WTC11 (cell line): ENCODE measurements at regions not wholly inside any gene's neighbourhood (a gene's known extent, or its start where the extent isn't known, plus 50 kb on each side); places are given as distances from the start of the nearest gene placed in this dataset.

Experiments used
- ATAC-seq: fragments of 200-7000 bp; cut with Tn5 transposase; 2 replicates; pipeline ENCODE4 v1.10.0; 2021; ENCODE audit warnings: mild to moderate bottlenecking, moderate library complexity
- CTCF ChIA-PET: fragments of 300-600 bp; sonication (Branson Sonifier 250); formaldehyde crosslinking; loops from one replicate; lab custom pipeline; 2021; ENCODE audit warnings: antibody characterized with exemption; lab: Charles Lee
- POLR2A ChIA-PET: fragments of 350-600 bp; sonication (Branson Sonifier 250); formaldehyde crosslinking; loops from one replicate; lab custom pipeline; 2021; ENCODE audit warnings: antibody characterized with exemption; lab: Charles Lee
- DNase-seq: peaks from one replicate; pipeline ENCODE4 v3.0.0; 2021; ENCODE audit warnings: low spot score
- H3K27ac Mint-ChIP-seq: 2 replicates; pipeline ENCODE4 v1.8.0; 2021; ENCODE audit warnings: mixed read lengths
- H3K27me3 Mint-ChIP-seq: 2 replicates; pipeline ENCODE4 v1.8.0; 2021; ENCODE audit warnings: low read depth, mild to moderate bottlenecking, moderate library complexity, mixed read lengths
- H3K36me3 Mint-ChIP-seq: 2 replicates; pipeline ENCODE4 v1.8.0; 2021; ENCODE audit warnings: mixed read lengths
- H3K4me1 Mint-ChIP-seq: 2 replicates; pipeline ENCODE4 v1.8.0; 2022; ENCODE audit warnings: mixed read lengths
- H3K4me3 Mint-ChIP-seq: 2 replicates; pipeline ENCODE4 v1.8.0; 2021; ENCODE audit warnings: mild to moderate bottlenecking, moderate library complexity, mixed read lengths
- H3K9me3 Mint-ChIP-seq: 2 replicates; pipeline ENCODE4 v1.8.0; 2021; ENCODE audit warnings: mixed read lengths
- EMX1 ChIP-seq: fragments of 250-450 bp; sonication (Bioruptor Pico); IDR thresholded peaks from 2 replicates; pipeline ENCODE4 v1.8.0; 2021; ENCODE audit warnings: mild to moderate bottlenecking
- FOXP1 ChIP-seq: sonication (generic); formaldehyde crosslinking; IDR thresholded peaks from 2 replicates; pipeline ENCODE4 v1.8.0; 2022; ENCODE audit warnings: missing genetic modification reagents, mild to moderate bottlenecking, moderate library complexity, borderline replicate concordance
- GRHL2 ChIP-seq: fragments of 250-450 bp; sonication (Bioruptor Pico); IDR thresholded peaks from 2 replicates; pipeline ENCODE4 v1.8.0; 2022; ENCODE audit warnings: mild to moderate bottlenecking, moderate library complexity; ENCODE audit not compliant: insufficient replicate concordance, severe bottlenecking
- JAZF1 ChIP-seq: fragments of 250-450 bp; sonication (Bioruptor Pico); IDR thresholded peaks from 2 replicates; pipeline ENCODE4 v1.9.0; 2021; ENCODE audit warnings: moderate library complexity, mild to moderate bottlenecking, inconsistent platforms
- JUN ChIP-seq: sonication (generic); formaldehyde crosslinking; IDR thresholded peaks from 2 replicates; pipeline ENCODE4 v1.8.0; 2023; ENCODE audit warnings: mild to moderate bottlenecking, missing genetic modification reagents
- MYBL2 ChIP-seq: sonication (generic); formaldehyde crosslinking; IDR thresholded peaks from 2 replicates; pipeline ENCODE4 v1.8.1; 2023; ENCODE audit warnings: mild to moderate bottlenecking, moderate library complexity, missing genetic modification reagents
- NFE2L1 ChIP-seq: sonication (generic); formaldehyde crosslinking; IDR thresholded peaks from 2 replicates; pipeline ENCODE4 v1.8.1; 2023; ENCODE audit warnings: missing genetic modification reagents
- NR1H2 ChIP-seq: sonication (generic); formaldehyde crosslinking; IDR thresholded peaks from 2 replicates; pipeline ENCODE4 v1.9.0; 2021; ENCODE audit warnings: mild to moderate bottlenecking, moderate library complexity, missing genetic modification reagents
- PRRX2 ChIP-seq: fragments of 250-450 bp; sonication (Bioruptor Pico); IDR thresholded peaks from 2 replicates; pipeline ENCODE4 v1.8.0; 2021; ENCODE audit warnings: mild to moderate bottlenecking
- RELA ChIP-seq: sonication (generic); formaldehyde crosslinking; IDR thresholded peaks from 2 replicates; pipeline ENCODE4 v1.8.1; 2022; ENCODE audit warnings: missing genetic modification reagents, mild to moderate bottlenecking, borderline replicate concordance
- SOX15 ChIP-seq: fragments of 250-450 bp; sonication (Bioruptor Pico); IDR thresholded peaks from 2 replicates; pipeline ENCODE4 v1.9.0; 2021; ENCODE audit warnings: mild to moderate bottlenecking
- TEAD4 ChIP-seq: sonication (generic); formaldehyde crosslinking; IDR thresholded peaks from 2 replicates; pipeline ENCODE4 v1.8.0; 2022; ENCODE audit warnings: mild to moderate bottlenecking, missing genetic modification reagents
- ZNF219 ChIP-seq: sonication (generic); formaldehyde crosslinking; IDR thresholded peaks from 2 replicates; pipeline ENCODE4 v1.8.0; 2023; ENCODE audit warnings: missing genetic modification reagents, mild to moderate bottlenecking, borderline replicate concordance
- ZNF396 ChIP-seq: fragments of 250-450 bp; sonication (Bioruptor Pico); IDR thresholded peaks from 2 replicates; pipeline ENCODE4 v1.8.0; 2021; ENCODE audit warnings: mild to moderate bottlenecking, moderate library complexity, borderline replicate concordance
- TF ChIP-seq, protein P1 (sequence below): sonication (generic); formaldehyde crosslinking; IDR thresholded peaks from 2 replicates; pipeline ENCODE4 v1.8.0; 2022; ENCODE audit warnings: mild to moderate bottlenecking, missing genetic modification reagents
- TF ChIP-seq, protein P2 (sequence below): sonication (generic); formaldehyde crosslinking; IDR thresholded peaks from 2 replicates; pipeline ENCODE4 v1.8.0; 2022; ENCODE audit warnings: mild to moderate bottlenecking, missing genetic modification reagents
- TF ChIP-seq, protein P3 (sequence below): fragments of 250-450 bp; sonication (Bioruptor Pico); IDR thresholded peaks from 2 replicates; pipeline ENCODE4 v1.9.0; 2021; ENCODE audit warnings: mild to moderate bottlenecking
- TF ChIP-seq, protein P4 (sequence below): sonication (generic); formaldehyde crosslinking; conservative IDR thresholded peaks from 2 replicates; pipeline ENCODE4 v1.8.1; 2022; ENCODE audit warnings: mild to moderate bottlenecking, missing genetic modification reagents
- TF ChIP-seq, protein P5 (sequence below): sonication (generic); formaldehyde crosslinking; IDR thresholded peaks from 2 replicates; pipeline ENCODE4 v1.8.1; 2023; ENCODE audit warnings: mild to moderate bottlenecking, missing genetic modification reagents, moderate library complexity
- TF ChIP-seq, protein P6 (sequence below): sonication (generic); formaldehyde crosslinking; IDR thresholded peaks from 2 replicates; pipeline ENCODE4 v1.8.1; 2023; ENCODE audit warnings: mild to moderate bottlenecking, missing genetic modification reagents

DNA sequence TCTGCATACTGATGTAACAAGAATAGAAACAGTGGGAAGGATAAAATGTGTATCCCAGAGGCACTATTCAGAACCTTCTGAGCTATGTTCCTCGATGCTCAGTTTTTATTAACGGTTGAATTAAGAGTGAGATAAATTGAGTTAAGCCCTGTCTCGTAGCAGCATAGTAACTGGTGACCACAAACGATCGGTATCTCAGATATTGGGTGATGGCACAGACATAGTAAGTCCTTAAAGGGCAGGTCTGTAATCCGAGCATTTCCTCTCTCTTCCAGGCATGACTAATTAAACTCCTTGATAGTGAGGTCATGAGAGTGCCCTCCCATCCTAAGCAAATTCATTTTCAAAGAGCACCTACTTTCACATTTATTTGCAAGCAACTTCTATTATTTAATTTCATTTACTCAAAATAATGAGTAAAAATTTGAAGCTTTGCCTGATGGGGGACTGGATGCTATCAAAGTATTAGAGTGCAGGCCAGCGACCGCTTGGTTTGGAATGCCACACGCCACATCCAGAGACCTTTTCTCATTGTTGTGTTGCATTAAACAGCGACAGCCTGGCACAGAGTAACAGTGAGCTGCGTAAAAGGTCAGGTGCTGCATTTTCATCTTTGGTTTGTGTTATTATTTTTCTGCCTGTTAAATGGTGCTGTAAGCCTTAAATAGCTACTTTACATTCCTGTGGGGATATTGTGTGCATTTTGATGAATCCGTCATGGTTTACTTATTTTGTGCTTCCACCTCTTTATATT, 101.9 kb downstream of the PCDH7 start (continued):
- TF ChIP-seq TEAD4 (CRISPR knock-in tag) = no peak
- TF ChIP-seq, protein P1, sequence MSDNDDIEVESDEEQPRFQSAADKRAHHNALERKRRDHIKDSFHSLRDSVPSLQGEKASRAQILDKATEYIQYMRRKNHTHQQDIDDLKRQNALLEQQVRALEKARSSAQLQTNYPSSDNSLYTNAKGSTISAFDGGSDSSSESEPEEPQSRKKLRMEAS = no peak
- TF ChIP-seq PRRX2 = no peak
- TF ChIP-seq, protein P2, sequence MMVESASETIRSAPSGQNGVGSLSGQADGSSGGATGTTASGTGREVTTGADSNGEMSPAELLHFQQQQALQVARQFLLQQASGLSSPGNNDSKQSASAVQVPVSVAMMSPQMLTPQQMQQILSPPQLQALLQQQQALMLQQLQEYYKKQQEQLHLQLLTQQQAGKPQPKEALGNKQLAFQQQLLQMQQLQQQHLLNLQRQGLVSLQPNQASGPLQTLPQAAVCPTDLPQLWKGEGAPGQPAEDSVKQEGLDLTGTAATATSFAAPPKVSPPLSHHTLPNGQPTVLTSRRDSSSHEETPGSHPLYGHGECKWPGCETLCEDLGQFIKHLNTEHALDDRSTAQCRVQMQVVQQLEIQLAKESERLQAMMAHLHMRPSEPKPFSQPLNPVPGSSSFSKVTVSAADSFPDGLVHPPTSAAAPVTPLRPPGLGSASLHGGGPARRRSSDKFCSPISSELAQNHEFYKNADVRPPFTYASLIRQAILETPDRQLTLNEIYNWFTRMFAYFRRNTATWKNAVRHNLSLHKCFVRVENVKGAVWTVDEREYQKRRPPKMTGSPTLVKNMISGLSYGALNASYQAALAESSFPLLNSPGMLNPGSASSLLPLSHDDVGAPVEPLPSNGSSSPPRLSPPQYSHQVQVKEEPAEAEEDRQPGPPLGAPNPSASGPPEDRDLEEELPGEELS (CRISPR knock-in tag) = no peak
- TF ChIP-seq ZNF396 (CRISPR knock-in tag) = no peak
- no peak for TF ChIP-seq MYBL2 (CRISPR knock-in tag)

DNA sequence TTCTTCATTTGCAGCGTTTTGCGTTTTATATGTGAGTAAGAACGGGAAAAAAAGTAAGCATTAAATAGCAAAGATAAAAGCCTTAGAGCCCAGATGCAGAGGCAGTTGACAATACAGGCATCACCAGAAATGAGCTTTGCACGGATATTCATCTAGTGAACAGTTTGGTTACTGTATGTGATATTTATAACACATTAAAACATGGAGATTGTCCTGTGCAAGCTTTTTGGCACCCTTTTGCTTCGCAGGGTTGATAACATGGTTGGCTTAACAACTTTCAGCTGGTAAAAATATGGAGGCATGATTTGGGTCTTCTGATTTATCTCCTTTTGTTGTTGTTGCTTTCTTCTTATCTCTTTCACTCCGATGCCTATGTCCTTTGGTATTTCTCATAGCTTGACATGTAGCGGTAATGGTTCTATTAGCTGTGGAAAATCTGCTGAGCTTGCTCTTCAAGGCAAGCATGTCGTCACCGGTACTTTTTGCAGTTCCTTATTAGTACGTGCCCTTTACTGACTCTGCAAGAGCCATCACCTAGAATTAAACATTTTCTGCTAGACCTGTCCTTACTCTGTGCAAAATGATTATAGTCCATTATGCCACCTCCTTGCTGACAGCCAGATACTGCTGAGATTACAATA, 102.9 kb downstream of the PCDH7 start:
- ChIA-PET POLR2A (no interaction called here), CTCF (no interaction called here)
- no peak overlapping the region for H3K27ac Mint-ChIP-seq

DNA sequence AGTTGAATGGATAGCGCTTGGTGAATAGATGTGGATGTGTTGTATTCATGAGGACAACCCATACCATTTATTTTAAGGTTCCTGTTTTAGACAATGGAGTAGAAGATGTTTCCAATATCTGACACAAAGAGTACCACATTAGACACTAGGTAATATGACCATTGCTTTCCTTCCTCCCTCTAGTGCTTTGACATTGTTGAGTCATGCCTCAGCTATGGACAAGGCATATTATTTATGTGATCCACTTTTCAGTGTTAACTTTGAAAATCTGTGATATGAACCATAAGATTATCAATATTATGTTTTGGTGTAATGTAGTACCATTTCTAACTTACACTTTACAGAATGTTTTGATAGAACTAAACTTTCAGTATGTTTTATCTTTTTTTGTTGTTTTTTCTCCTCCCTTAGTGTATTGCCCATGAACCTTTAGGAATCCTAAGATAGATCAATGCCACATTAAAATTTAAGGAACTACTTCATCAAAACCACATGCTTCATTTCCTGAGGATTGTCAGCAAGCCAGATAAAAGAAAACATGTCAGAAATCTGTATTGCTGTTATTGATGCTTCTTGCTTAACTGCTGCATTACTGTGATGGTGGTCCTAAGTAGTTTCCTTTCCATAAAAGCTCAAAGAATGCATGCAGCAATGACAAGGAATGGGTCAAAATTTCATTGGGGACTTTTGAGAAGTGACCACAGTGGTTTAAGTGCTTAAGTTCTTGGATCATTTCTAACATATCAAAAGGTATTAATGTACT, 105.0 kb downstream of the PCDH7 start:
- Mint-ChIP-seq H3K36me3 (no peaks in the 10 kb centered on the region), H3K27ac (no peak overlapping the region), H3K4me3 (no peak overlapping the region), H3K9me3 (no peaks in the 10 kb centered on the region), H3K27me3 (no peaks in the 10 kb centered on the region), H3K4me1 (peaks cover 13% of the 10 kb centered on the region)
- ChIA-PET POLR2A (no interaction called here), CTCF (no interaction called here)
- ATAC-seq = no peak
- TF ChIP-seq EMX1 (CRISPR knock-in tag) = no peak
- no peak for TF ChIP-seq NFE2L1
- TF ChIP-seq RELA = no peak
- TF ChIP-seq JUN (CRISPR knock-in tag) = no peak
- no peak for TF ChIP-seq JAZF1 (CRISPR knock-in tag)
- no peak for TF ChIP-seq GRHL2
- TF ChIP-seq, protein P3, sequence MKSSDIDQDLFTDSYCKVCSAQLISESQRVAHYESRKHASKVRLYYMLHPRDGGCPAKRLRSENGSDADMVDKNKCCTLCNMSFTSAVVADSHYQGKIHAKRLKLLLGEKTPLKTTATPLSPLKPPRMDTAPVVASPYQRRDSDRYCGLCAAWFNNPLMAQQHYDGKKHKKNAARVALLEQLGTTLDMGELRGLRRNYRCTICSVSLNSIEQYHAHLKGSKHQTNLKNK (CRISPR knock-in tag) = no peak
- DNase-seq = no peak

More for the DNA sequence above, 102.9 kb downstream of the PCDH7 start:
- peaks cover 33% of the 10 kb centered on the region for H3K4me1 Mint-ChIP-seq
- no peaks in the 10 kb centered on the region for H3K27me3 Mint-ChIP-seq
- no peak overlapping the region for H3K4me3 Mint-ChIP-seq
- no peak for DNase-seq
- TF ChIP-seq FOXP1 (CRISPR knock-in tag) (no peak), ZNF219 (CRISPR knock-in tag) (no peak), GRHL2 (no peak), NR1H2 (CRISPR knock-in tag) (no peak), SOX15 (CRISPR knock-in tag) (no peak), JUN (CRISPR knock-in tag) (no peak)
- TF ChIP-seq, protein P4, sequence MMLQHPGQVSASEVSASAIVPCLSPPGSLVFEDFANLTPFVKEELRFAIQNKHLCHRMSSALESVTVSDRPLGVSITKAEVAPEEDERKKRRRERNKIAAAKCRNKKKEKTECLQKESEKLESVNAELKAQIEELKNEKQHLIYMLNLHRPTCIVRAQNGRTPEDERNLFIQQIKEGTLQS (CRISPR knock-in tag) = no peak
- TF ChIP-seq, protein P5, sequence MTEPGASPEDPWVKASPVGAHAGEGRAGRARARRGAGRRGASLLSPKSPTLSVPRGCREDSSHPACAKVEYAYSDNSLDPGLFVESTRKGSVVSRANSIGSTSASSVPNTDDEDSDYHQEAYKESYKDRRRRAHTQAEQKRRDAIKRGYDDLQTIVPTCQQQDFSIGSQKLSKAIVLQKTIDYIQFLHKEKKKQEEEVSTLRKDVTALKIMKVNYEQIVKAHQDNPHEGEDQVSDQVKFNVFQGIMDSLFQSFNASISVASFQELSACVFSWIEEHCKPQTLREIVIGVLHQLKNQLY (CRISPR knock-in tag) = no peak
- TF ChIP-seq, protein P6, sequence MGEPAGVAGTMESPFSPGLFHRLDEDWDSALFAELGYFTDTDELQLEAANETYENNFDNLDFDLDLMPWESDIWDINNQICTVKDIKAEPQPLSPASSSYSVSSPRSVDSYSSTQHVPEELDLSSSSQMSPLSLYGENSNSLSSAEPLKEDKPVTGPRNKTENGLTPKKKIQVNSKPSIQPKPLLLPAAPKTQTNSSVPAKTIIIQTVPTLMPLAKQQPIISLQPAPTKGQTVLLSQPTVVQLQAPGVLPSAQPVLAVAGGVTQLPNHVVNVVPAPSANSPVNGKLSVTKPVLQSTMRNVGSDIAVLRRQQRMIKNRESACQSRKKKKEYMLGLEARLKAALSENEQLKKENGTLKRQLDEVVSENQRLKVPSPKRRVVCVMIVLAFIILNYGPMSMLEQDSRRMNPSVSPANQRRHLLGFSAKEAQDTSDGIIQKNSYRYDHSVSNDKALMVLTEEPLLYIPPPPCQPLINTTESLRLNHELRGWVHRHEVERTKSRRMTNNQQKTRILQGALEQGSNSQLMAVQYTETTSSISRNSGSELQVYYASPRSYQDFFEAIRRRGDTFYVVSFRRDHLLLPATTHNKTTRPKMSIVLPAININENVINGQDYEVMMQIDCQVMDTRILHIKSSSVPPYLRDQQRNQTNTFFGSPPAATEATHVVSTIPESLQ (CRISPR knock-in tag) = no peak
- H3K9me3 Mint-ChIP-seq = no peaks in the 10 kb centered on the region
- no peaks in the 10 kb centered on the region for H3K36me3 Mint-ChIP-seq
- no peak for ATAC-seq
